K562 (cell line): ENCODE measurements at regions not wholly inside any gene's neighbourhood (a gene's known extent, or its start where the extent isn't known, plus 50 kb on each side); places are given as distances from the start of the nearest gene placed in this dataset.

Experiments used
- ATAC-seq: fragments of 200-7000 bp; cut with Tn5 transposase; 3 replicates; pipeline ENCODE4 v1.9.1; 2020; ENCODE audit warnings: moderate library complexity
- BruUV-seq: library from RNA; stranded (reverse); fragments of 400-500 nt; replicated peaks from 2 replicates; lab custom pipeline; 2021; lab: Mats Ljungman, UMichigan
- CTCF ChIA-PET: fragments of 300-600 bp; formaldehyde crosslinking; extraction: SDS; loops from one replicate; lab custom pipeline; 2021; ENCODE audit warnings: low intra/inter-chr PET ratio; lab: Yijun Ruan, JAX
- POLR2A ChIA-PET: fragments of 300-600, 350-650 bp; sonication (Branson Sonifier 250); formaldehyde crosslinking; extraction: SDS; loops from one replicate; lab custom pipeline; 2021; ENCODE audit warnings: antibody characterized with exemption, inconsistent platforms; lab: Yijun Ruan, JAX
- DNase-seq, 4 experiments: peaks; one replicate each; pipeline versions ENCODE4 v3.0.0 to v3.0.0-alpha.2; 2011 to 2018; ENCODE audit warnings: low spot score in 3 of 4, mixed read lengths in 3 of 4; ENCODE audit errors: extremely low read depth in 1 of 4
- FAIRE-seq: peaks from 2 replicates; lab custom pipeline; 2011; peaks lifted over from hg19 to GRCh38; lab: Jason Lieb, UNC
- H2AFZ ChIP-seq: 2 replicates; pipeline ENCODE4 v1.6.0; 2011; ENCODE audit warnings: low read depth, low read length, control low read depth, inconsistent platforms
- H3K27ac ChIP-seq: fragments of 200-600 bp; 3 replicates; pipeline ENCODE4 v1.8.0; 2011; ENCODE audit warnings: low read depth, mild to moderate bottlenecking, control low read depth, inconsistent platforms, low read length, moderate library complexity, mixed read lengths; ENCODE audit errors: extremely low read depth
- H3K27me3 ChIP-seq, 2 experiments: fragments of 300-600 bp in 1 of 2; 2 replicates in 1 of 2; 3 replicates in 1 of 2; pipeline versions ENCODE4 v1.6.0 to v1.8.0; 2011; ENCODE audit warnings: inconsistent platforms in 2 of 2, low read length in 2 of 2, mild to moderate bottlenecking in 1 of 2, mixed read lengths in 1 of 2, moderate library complexity in 1 of 2; ENCODE audit not compliant: control insufficient read depth in 2 of 2, insufficient read depth in 2 of 2
- H3K36me3 ChIP-seq: fragments of 300-600 bp; 3 replicates; pipeline ENCODE4 v1.8.0; 2011; ENCODE audit warnings: mild to moderate bottlenecking, low read length, inconsistent platforms; ENCODE audit not compliant: control insufficient read depth, insufficient read depth
- H3K4me1 ChIP-seq, 2 experiments: fragments of 200-600 bp in 1 of 2; replicated peaks in 1 of 2; 2 replicates in 1 of 2; 3 replicates in 1 of 2; pipeline versions ENCODE4 v1.5.1 to v1.8.0; 2011; ENCODE audit warnings: inconsistent platforms in 2 of 2, low read length in 2 of 2, mild to moderate bottlenecking in 1 of 2, mixed read lengths in 1 of 2, moderate library complexity in 1 of 2; ENCODE audit not compliant: control insufficient read depth in 2 of 2, insufficient read depth in 2 of 2
- H3K4me2 ChIP-seq: 2 replicates; pipeline ENCODE4 v1.6.1; 2011; ENCODE audit warnings: low read length, control low read depth, inconsistent platforms, mixed read lengths; ENCODE audit not compliant: insufficient read depth
- H3K4me3 ChIP-seq: fragments of 200-600 bp; sonication (generic), shearing (Covaris generic); 2 replicates; pipeline ENCODE4 v1.5.1; 2016; ENCODE audit warnings: control low read depth, inconsistent platforms
- H3K79me2 ChIP-seq: fragments of 200-600 bp; 3 replicates; pipeline ENCODE4 v1.8.0; 2011; ENCODE audit warnings: low read length, inconsistent platforms; ENCODE audit not compliant: control insufficient read depth, insufficient read depth
- H3K9ac ChIP-seq, 2 experiments: 2 replicates each; pipeline versions ENCODE4 v1.6.0 to v1.6.1; 2011; ENCODE audit warnings: low read depth in 2 of 2, low read length in 2 of 2, control low read depth in 1 of 2, inconsistent platforms in 1 of 2, mild to moderate bottlenecking in 1 of 2, mixed read lengths in 1 of 2; ENCODE audit not compliant: insufficient read depth in 1 of 2
- H3K9me1 ChIP-seq: one replicate; pipeline ENCODE4 v1.6.0; 2011; ENCODE audit warnings: inconsistent platforms, mild to moderate bottlenecking, low read length, moderate library complexity; ENCODE audit not compliant: control insufficient read depth, insufficient read depth
- H3K9me3 ChIP-seq: replicated peaks from 2 replicates; pipeline ENCODE4 v1.5.1; 2011; ENCODE audit warnings: low read depth, low read length, inconsistent platforms; ENCODE audit not compliant: control insufficient read depth, insufficient read depth
- H4K20me1 ChIP-seq: replicated peaks from 2 replicates; pipeline ENCODE4 v1.6.1; 2011; ENCODE audit warnings: low read length, inconsistent platforms, mixed read lengths; ENCODE audit not compliant: control insufficient read depth, insufficient read depth
- ATF7 ChIP-seq: fragments of 450-650 bp; IDR thresholded peaks from 2 replicates; pipeline ENCODE4 v1.7.1; 2014; ENCODE audit warnings: mild to moderate bottlenecking, moderate library complexity
- BACH1 ChIP-seq: fragments of 200-800 bp; sonication (Bioruptor generic); IDR thresholded peaks from 2 replicates; pipeline ENCODE4 v1.6.1; 2016; ENCODE audit warnings: missing genetic modification characterization, missing compliant biosample characterization
- BCL6 ChIP-seq: fragments of 250-450 bp; sonication (Bioruptor Pico); IDR thresholded peaks from 2 replicates; pipeline ENCODE4 v1.4.0; 2020
- BRD9 ChIP-seq: fragments of 450-650 bp; IDR thresholded peaks from 2 replicates; pipeline ENCODE4 v1.6.1; 2018; ENCODE audit warnings: low read depth; ENCODE audit not compliant: partially characterized antibody
- CHD2 ChIP-seq: IDR thresholded peaks from 2 replicates; pipeline ENCODE4 v1.6.1; 2011; ENCODE audit warnings: low read depth, low read length
- CREBBP ChIP-seq: IDR thresholded peaks from one replicate; pipeline ENCODE4 v1.6.1; 2012; ENCODE audit warnings: low read depth, mild to moderate bottlenecking, control low read depth, inconsistent platforms, low read length
- FUS ChIP-seq: fragments of 200-400 bp; formaldehyde crosslinking; optimal IDR thresholded peaks from 2 replicates; pipeline ENCODE3; 2017; ENCODE audit warnings: low read depth, low read length
- KAT8 ChIP-seq: fragments of 450-650 bp; IDR thresholded peaks from 2 replicates; pipeline ENCODE4 v1.6.1; 2016; ENCODE audit warnings: low read depth, mild to moderate bottlenecking
- MTA3 ChIP-seq: fragments of 450-650 bp; formaldehyde crosslinking; IDR thresholded peaks from 2 replicates; pipeline ENCODE4 v1.6.1; 2017; ENCODE audit warnings: mild to moderate bottlenecking, borderline replicate concordance
- MYBL2 ChIP-seq, 2 experiments: fragments of 450-650 bp in 1 of 2; sonication (generic) in 1 of 2; formaldehyde crosslinking in 1 of 2; IDR thresholded peaks; 2 replicates each; pipeline versions ENCODE4 v1.6.1 to v1.8.1; 2017 to 2022; ENCODE audit warnings: borderline replicate concordance in 1 of 2, inconsistent platforms in 1 of 2, low read depth in 1 of 2, mild to moderate bottlenecking in 1 of 2, missing genetic modification reagents in 1 of 2, moderate library complexity in 1 of 2
- POLR2H ChIP-seq: IDR thresholded peaks from 2 replicates; pipeline ENCODE4 v1.6.1; 2016; ENCODE audit warnings: missing genetic modification characterization, low read depth, mild to moderate bottlenecking, control low read depth, missing compliant biosample characterization, moderate library complexity
- SRSF9 ChIP-seq: fragments of 200-400 bp; formaldehyde crosslinking; IDR thresholded peaks from 2 replicates; pipeline ENCODE4 v1.6.1; 2017; ENCODE audit warnings: low read depth, low read length, borderline replicate concordance
- ZC3H8 ChIP-seq: fragments of 450-650 bp; IDR thresholded peaks from 2 replicates; pipeline ENCODE4 v1.6.1; 2017
- ZNF124 ChIP-seq: sonication (generic); formaldehyde crosslinking; IDR thresholded peaks from 2 replicates; pipeline ENCODE4 v1.8.1; 2022; ENCODE audit warnings: missing genetic modification reagents
- ZNF57 ChIP-seq: fragments of 450-650 bp; formaldehyde crosslinking; IDR thresholded peaks from 2 replicates; pipeline ENCODE4 v1.4.0; 2020; ENCODE audit warnings: mild to moderate bottlenecking, moderate library complexity
- ZNF764 ChIP-seq: fragments of 250-450 bp; sonication (Bioruptor Pico); IDR thresholded peaks from 2 replicates; pipeline ENCODE4 v1.4.0; 2020; ENCODE audit warnings: low read depth, mild to moderate bottlenecking, moderate library complexity
- ZNF766 ChIP-seq: fragments of 200-800 bp; sonication (Bioruptor generic); conservative IDR thresholded peaks from 2 replicates; pipeline ENCODE4 v1.6.1; 2016; ENCODE audit warnings: missing genetic modification characterization, missing compliant biosample characterization
- WGBS: fragments of 100-300 bp; shearing (Covaris generic); methylation state at CpG from one replicate; pipeline ENCODE4 v1.1.6; 2016; ENCODE audit warnings: low coverage, mixed read lengths; ENCODE audit not compliant: insufficient coverage; ENCODE audit errors: missing lambda C conversion rate; 5-methylcytosine and 5-hydroxymethylcytosine counted together
- in situ Hi-C: fragments of 300-500 bp; cut with MboI; formaldehyde crosslinking; loops from 4 replicates; pipeline ENCODE4 v1.15.0; 2018; ENCODE audit warnings: inconsistent platforms, mixed read lengths
- intact Hi-C: fragments of 100-400 bp; cut with micrococcal nuclease; formaldehyde crosslinking; loops from 2 replicates; pipeline ENCODE4 v1.14.2; 2022
- TF ChIP-seq, protein P1 (sequence below): sonication (generic); formaldehyde crosslinking; IDR thresholded peaks from 2 replicates; pipeline ENCODE4 v1.8.0; 2022; ENCODE audit warnings: mild to moderate bottlenecking, missing genetic modification reagents
- TF ChIP-seq, protein P2 (sequence below): sonication (generic); formaldehyde crosslinking; IDR thresholded peaks from 2 replicates; pipeline ENCODE4 v1.8.1; 2023; ENCODE audit warnings: mild to moderate bottlenecking, missing genetic modification reagents

DNA sequence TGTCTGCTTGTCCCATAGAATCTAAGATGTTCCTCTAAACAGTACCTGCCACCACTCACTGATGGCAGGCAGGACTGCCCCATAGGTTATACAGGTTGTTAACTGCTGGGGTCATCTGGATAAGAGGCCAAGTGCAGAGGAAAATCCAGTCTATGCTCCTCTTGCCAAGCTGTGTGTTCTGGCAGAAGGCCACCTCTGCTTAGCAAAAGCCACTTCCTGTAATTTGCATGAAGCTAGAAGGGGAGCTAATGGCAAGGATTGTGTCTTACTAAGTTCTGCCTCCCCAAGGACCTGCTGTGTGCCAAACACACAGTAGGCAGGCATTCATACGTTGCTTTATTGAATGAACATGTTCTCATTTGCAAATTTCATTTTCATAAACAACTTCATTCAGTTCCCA lies 445.4 kb downstream of the BCL11B start (continued):
- TF ChIP-seq ATF7 (no peak), CREBBP (no peak), ZNF766 (CRISPR knock-in tag) (no peak), ZNF764 (CRISPR knock-in tag) (no peak), CHD2 (no peak), BRD9 (no peak)
- TF ChIP-seq, protein P1, sequence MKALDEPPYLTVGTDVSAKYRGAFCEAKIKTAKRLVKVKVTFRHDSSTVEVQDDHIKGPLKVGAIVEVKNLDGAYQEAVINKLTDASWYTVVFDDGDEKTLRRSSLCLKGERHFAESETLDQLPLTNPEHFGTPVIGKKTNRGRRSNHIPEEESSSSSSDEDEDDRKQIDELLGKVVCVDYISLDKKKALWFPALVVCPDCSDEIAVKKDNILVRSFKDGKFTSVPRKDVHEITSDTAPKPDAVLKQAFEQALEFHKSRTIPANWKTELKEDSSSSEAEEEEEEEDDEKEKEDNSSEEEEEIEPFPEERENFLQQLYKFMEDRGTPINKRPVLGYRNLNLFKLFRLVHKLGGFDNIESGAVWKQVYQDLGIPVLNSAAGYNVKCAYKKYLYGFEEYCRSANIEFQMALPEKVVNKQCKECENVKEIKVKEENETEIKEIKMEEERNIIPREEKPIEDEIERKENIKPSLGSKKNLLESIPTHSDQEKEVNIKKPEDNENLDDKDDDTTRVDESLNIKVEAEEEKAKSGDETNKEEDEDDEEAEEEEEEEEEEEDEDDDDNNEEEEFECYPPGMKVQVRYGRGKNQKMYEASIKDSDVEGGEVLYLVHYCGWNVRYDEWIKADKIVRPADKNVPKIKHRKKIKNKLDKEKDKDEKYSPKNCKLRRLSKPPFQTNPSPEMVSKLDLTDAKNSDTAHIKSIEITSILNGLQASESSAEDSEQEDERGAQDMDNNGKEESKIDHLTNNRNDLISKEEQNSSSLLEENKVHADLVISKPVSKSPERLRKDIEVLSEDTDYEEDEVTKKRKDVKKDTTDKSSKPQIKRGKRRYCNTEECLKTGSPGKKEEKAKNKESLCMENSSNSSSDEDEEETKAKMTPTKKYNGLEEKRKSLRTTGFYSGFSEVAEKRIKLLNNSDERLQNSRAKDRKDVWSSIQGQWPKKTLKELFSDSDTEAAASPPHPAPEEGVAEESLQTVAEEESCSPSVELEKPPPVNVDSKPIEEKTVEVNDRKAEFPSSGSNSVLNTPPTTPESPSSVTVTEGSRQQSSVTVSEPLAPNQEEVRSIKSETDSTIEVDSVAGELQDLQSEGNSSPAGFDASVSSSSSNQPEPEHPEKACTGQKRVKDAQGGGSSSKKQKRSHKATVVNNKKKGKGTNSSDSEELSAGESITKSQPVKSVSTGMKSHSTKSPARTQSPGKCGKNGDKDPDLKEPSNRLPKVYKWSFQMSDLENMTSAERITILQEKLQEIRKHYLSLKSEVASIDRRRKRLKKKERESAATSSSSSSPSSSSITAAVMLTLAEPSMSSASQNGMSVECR (CRISPR knock-in tag): no peak

DNA sequence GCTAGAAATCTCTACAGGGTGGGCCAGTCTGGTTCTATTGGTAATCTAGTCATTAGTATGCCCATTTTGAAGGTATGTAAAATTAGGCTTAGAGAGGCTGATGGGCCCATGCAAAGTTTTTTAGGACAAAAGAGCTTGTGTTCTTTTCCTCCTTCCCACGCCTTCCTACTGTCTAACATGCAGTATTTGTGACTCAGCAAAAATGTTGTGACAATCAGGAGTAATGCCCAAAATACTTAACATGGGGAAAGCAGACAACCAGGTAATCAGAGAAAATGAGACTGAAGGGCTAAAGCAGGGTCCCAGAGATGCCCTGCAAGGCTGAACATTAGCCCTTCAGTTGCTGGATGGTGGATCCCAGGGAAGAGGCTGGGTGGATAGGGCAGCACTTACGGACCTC lies 437.9 kb downstream of the BCL11B start:
- BruUV-seq: no TSS peak
- H3K79me2 ChIP-seq: no peaks in the 10 kb centered on the region
- in situ Hi-C loops: no loop called here
- no peak overlapping the region for H3K9ac ChIP-seq
- 0% methylated on average over 1 of the region's 2 CpGs for WGBS
- no peak overlapping the region for H3K27ac ChIP-seq
- no peaks in the 10 kb centered on the region for H3K9me3 ChIP-seq
- H4K20me1 ChIP-seq: no peaks in the 10 kb centered on the region
- DNase-seq: no peak
- no peaks in the 10 kb centered on the region for H3K36me3 ChIP-seq
- no peak overlapping the region for H3K4me2 ChIP-seq
- H3K27me3 ChIP-seq: no peaks in the 10 kb centered on the region
- no peaks in the 10 kb centered on the region for H3K4me1 ChIP-seq
- ChIA-PET POLR2A (interaction anchor here (0.6 kb wide), 1 partner anchor 1488 kb away, joined by 3 read pairs; no protein-coding TSS in a partner anchor), CTCF (no interaction called here)
- intact Hi-C loops: no loop called here
- no peak for FAIRE-seq
- ATAC-seq: no peak
- no peak overlapping the region for H3K4me3 ChIP-seq
- H3K9me1 ChIP-seq: no peaks in the 10 kb centered on the region
- H2AFZ ChIP-seq: no peak overlapping the region
- TF ChIP-seq BACH1 (tag) (no peak), MYBL2 (IDR thresholded peaks at IDR 0.05; ENCODE audit: low read depth) (no peak), MYBL2 (CRISPR knock-in tag; IDR thresholded peaks at IDR 0.05; ENCODE audit: borderline replicate concordance) (no peak), MTA3 (no peak), FUS (no peak), BCL6 (CRISPR knock-in tag) (no peak), SRSF9 (no peak), ZNF57 (CRISPR knock-in tag) (no peak), POLR2H (no peak), ZNF124 (CRISPR knock-in tag) (no peak), KAT8 (no peak), ZC3H8 (no peak)
- TF ChIP-seq, protein P2, sequence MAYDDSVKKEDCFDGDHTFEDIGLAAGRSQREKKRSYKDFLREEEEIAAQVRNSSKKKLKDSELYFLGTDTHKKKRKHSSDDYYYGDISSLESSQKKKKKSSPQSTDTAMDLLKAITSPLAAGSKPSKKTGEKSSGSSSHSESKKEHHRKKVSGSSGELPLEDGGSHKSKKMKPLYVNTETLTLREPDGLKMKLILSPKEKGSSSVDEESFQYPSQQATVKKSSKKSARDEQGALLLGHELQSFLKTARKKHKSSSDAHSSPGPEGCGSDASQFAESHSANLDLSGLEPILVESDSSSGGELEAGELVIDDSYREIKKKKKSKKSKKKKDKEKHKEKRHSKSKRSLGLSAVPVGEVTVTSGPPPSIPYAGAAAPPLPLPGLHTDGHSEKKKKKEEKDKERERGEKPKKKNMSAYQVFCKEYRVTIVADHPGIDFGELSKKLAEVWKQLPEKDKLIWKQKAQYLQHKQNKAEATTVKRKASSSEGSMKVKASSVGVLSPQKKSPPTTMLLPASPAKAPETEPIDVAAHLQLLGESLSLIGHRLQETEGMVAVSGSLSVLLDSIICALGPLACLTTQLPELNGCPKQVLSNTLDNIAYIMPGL (CRISPR knock-in tag): no peak
